OCI-M1 (cell line): ENCODE measurements at regions not wholly inside any gene's neighbourhood (a gene's known extent, or its start where the extent isn't known, plus 50 kb on each side); places are given as distances from the start of the nearest gene placed in this dataset.

Source experiments
- DNase-seq: peaks from one replicate; lab custom pipeline; 2025; lab: John Stamatoyannopoulos, UW

- no peak for DNase-seq
Observed at GRCh38 chr6:33967966-33968724, 164.3 kb upstream of the MLN start.

- DNase-seq = no peak
Observed at GRCh38 chr6:33967265-33967767, 163.5 kb upstream of the MLN start.

GRCh38 chr6:33966536-33966935, 162.7 kb upstream of the MLN start:
- no peak for DNase-seq

- DNase-seq = no peak
Observed at GRCh38 chr6:33965766-33966165, 162.0 kb upstream of the MLN start.

- DNase-seq = no peak
Observed at GRCh38 chr6:33964387-33964786, 160.6 kb upstream of the MLN start.

GRCh38 chr6:33963136-33963750, 159.4 kb upstream of the MLN start:
- DNase-seq = no peak

GRCh38 chr6:33962246-33963027, 158.6 kb upstream of the MLN start:
- no peak for DNase-seq

- no peak for DNase-seq
Observed at GRCh38 chr6:33961691-33962090, 157.9 kb upstream of the MLN start.

- DNase-seq = peak; percentile 45
Observed at GRCh38 chr6:33960345-33961313, 156.8 kb upstream of the MLN start.

GRCh38 chr6:33959661-33960344, 156.0 kb upstream of the MLN start:
- no peak for DNase-seq

- DNase-seq = no peak
Observed at GRCh38 chr6:33959329-33959651, 155.5 kb upstream of the MLN start.

GRCh38 chr6:33958526-33959328, 154.9 kb upstream of the MLN start:
- no peak for DNase-seq

GRCh38 chr6:33957892-33958525, 154.2 kb upstream of the MLN start:
- no peak for DNase-seq

GRCh38 chr6:33957131-33957891, 153.5 kb upstream of the MLN start:
- DNase-seq = no peak

- DNase-seq = no peak
Observed at GRCh38 chr6:33956206-33956605, 152.4 kb upstream of the MLN start.

- no peak for DNase-seq
Observed at GRCh38 chr6:33955566-33955965, 151.8 kb upstream of the MLN start.

GRCh38 chr6:33954453-33954852, 150.7 kb upstream of the MLN start:
- DNase-seq = no peak

- no peak for DNase-seq
Observed at GRCh38 chr6:33953171-33953570, 149.4 kb upstream of the MLN start.

GRCh38 chr6:33952016-33952415, 148.2 kb upstream of the MLN start:
- no peak for DNase-seq
